ENCODE measurements at regions not wholly inside any gene's neighbourhood (a gene's known extent, or its start where the extent isn't known, plus 50 kb on each side); places are given as distances from the start of the nearest gene placed in this dataset.

DNA sequence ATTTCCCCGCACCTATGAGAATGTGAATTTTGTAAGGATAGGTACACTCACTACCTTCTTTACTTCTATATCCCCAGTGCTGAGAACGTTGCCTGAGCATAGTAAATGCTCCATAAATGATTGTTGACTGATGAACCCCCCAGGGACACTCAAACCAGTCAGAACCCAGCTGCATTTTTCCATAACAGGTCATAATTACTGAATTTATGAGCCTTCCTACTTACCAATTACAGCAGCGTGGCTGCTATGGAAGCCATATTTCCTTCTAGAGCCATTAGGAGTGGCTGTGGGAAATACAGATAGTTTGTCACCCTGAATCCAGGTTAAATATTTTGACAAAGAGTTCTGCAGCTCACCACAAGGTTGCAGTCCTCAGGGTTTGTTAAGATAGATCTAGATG is 135.0 kb downstream of the TAF11L14 start:
- Mint-ChIP-seq H3K4me3 (no peak overlapping the region), H3K4me1 (ENCODE audit: low read depth) (no peaks in the 10 kb centered on the region), H3K27ac (no peak overlapping the region), H3K9me3 (peaks cover 10% of the 10 kb centered on the region), H3K36me3 (no peaks in the 10 kb centered on the region), H3K27me3 (no peaks in the 10 kb centered on the region)
- POLR2A ChIA-PET: no interaction called here
- DNase-seq: no peak
- intact Hi-C loops (cut with micrococcal nuclease): no loop called here
- CTCF ChIA-PET: no interaction called here

DNA sequence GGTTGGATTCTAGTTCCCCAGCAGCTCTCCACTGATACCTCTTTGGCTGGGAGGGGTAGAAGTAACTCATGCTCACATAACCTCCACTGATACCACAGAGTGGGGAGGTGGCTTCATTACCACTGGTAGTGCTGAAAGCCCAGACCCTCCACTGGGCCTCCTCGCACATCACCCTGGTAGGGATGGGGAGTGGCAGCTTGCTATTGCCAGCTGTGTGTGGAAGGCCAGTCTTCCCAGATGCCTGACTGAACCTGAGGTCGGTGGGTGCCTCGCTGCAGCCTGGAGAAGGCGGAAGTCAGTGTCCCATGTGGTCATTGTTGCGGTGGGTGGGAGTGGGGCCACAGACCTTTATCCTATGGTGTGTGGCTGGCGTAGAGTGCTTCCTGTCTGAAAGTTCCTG is 138.0 kb downstream of the TAF11L14 start:
- H3K4me1 Mint-ChIP-seq (ENCODE audit: low read depth): no peaks in the 10 kb centered on the region
- intact Hi-C loops (cut with micrococcal nuclease): no loop called here
- H3K27me3 Mint-ChIP-seq: no peaks in the 10 kb centered on the region
- H3K4me3 Mint-ChIP-seq: no peak overlapping the region
- no peaks in the 10 kb centered on the region for H3K36me3 Mint-ChIP-seq
- no peak for DNase-seq
- ChIA-PET CTCF (no interaction called here), POLR2A (no interaction called here)
- no peak overlapping the region for H3K27ac Mint-ChIP-seq
- peaks cover 6% of the 10 kb centered on the region for H3K9me3 Mint-ChIP-seq

DNA sequence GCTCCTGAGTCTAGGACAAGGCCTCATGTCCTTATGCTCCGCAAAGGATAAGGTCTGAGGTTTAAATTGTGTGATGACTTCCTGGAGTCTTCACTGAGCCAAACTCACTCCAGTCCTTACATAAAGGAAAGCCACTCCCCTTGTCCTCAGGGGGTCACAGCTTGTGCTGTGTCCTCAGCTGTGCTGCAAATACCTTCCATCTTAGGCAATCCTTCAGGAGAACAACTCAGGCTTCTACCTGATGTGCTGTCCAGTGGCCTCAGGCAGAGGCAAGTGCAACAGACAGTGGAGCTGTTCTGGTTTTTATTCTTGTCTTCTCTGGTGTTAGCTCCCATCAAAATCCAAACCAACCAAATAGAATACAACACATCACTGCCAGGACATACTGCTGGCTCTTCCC is 151.5 kb downstream of the TAF11L14 start:
- intact Hi-C loops (cut with micrococcal nuclease): no loop called here
- POLR2A ChIA-PET: no interaction called here

DNA sequence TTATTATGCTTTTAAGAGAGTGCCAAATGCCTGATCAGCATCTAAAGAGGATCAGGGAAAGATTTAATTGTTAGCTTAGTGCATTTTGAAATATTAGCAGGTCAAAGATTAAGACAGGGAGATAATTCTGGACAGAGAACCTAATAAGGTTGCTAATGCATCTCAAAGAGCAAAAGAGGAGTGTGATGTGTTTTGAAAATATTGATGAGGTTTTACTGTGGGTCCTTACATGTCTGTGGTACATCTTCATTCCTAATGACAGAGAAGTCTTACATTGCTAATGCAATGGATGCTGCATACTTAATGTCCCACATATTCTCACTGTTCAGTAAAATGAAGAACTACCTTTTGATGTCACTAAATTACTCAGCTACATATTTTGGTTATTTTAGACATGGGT is 154.1 kb downstream of the TAF11L14 start:
- H3K4me1 Mint-ChIP-seq (ENCODE audit: low read depth): no peaks in the 10 kb centered on the region
- H3K36me3 Mint-ChIP-seq: no peaks in the 10 kb centered on the region
- no peak for DNase-seq
- intact Hi-C loops (cut with micrococcal nuclease): no loop called here
- H3K27me3 Mint-ChIP-seq: no peaks in the 10 kb centered on the region
- H3K9me3 Mint-ChIP-seq: peaks cover 11% of the 10 kb centered on the region
- POLR2A ChIA-PET: no interaction called here
- CTCF ChIA-PET: no interaction called here
- H3K4me3 Mint-ChIP-seq: no peak overlapping the region
- H3K27ac Mint-ChIP-seq: no peak overlapping the region

More for the DNA sequence above, 151.5 kb downstream of the TAF11L14 start:
- Mint-ChIP-seq H3K27me3 (no peaks in the 10 kb centered on the region), H3K4me1 (ENCODE audit: low read depth) (no peaks in the 10 kb centered on the region), H3K27ac (no peak overlapping the region), H3K9me3 (peaks cover 8% of the 10 kb centered on the region), H3K4me3 (no peak overlapping the region), H3K36me3 (no peaks in the 10 kb centered on the region)
- no peak for DNase-seq
- CTCF ChIA-PET: no interaction called here

DNA sequence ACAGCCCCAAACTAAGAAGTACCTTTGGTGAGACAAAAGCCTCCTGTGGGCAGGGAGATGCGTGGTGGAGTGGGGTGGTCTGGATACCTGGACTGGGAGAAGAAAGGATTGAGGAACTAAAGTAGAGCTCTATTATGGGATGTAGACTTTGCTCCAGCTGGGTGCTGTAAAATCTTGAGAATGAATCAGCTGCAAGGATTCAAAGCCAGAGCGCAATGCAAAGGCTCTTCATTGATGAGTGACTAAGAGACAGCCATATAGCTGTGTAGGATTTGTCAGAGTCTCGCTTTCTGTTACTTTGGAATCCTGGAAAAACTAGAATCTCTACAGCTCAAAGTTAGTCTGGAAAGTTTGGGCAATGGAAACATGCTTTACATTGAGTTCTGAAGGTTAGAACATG is 159.9 kb downstream of the TAF11L14 start:
- ChIA-PET POLR2A (no interaction called here), CTCF (no interaction called here)
- H3K4me3 Mint-ChIP-seq: no peak overlapping the region
- peaks cover 11% of the 10 kb centered on the region for H3K9me3 Mint-ChIP-seq
- no peak for DNase-seq
- H3K27ac Mint-ChIP-seq: no peak overlapping the region
- H3K4me1 Mint-ChIP-seq (ENCODE audit: low read depth): no peaks in the 10 kb centered on the region
- H3K36me3 Mint-ChIP-seq: no peaks in the 10 kb centered on the region
- no peaks in the 10 kb centered on the region for H3K27me3 Mint-ChIP-seq
- intact Hi-C loops (cut with micrococcal nuclease): no loop called here

DNA sequence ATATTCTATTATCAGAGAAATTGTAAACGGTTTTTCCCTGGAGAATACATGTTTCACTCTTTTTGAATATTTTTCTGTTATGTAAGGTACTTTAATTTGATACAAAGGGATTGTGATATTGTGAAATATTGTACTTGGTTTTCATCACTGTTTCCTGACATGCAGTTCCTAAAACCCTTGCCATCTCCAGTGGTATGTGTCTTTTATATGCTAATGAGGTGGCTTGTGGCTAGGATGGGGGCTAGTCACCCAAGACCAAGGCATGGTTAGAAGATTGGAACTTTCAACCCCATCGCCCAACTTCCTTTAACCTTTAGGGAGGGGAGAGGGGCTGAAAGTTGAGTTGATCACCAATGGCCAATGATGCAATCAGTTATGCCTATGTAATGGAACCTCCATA is 160.6 kb downstream of the TAF11L14 start:
- DNase-seq: no peak
- H3K27me3 Mint-ChIP-seq: no peaks in the 10 kb centered on the region
- H3K27ac Mint-ChIP-seq: no peak overlapping the region
- H3K4me1 Mint-ChIP-seq (ENCODE audit: low read depth): no peaks in the 10 kb centered on the region
- H3K9me3 Mint-ChIP-seq: peaks cover 13% of the 10 kb centered on the region
- CTCF ChIA-PET: no interaction called here
- no peaks in the 10 kb centered on the region for H3K36me3 Mint-ChIP-seq
- POLR2A ChIA-PET: no interaction called here
- no peak overlapping the region for H3K4me3 Mint-ChIP-seq
- intact Hi-C loops (cut with micrococcal nuclease): no loop called here

DNA sequence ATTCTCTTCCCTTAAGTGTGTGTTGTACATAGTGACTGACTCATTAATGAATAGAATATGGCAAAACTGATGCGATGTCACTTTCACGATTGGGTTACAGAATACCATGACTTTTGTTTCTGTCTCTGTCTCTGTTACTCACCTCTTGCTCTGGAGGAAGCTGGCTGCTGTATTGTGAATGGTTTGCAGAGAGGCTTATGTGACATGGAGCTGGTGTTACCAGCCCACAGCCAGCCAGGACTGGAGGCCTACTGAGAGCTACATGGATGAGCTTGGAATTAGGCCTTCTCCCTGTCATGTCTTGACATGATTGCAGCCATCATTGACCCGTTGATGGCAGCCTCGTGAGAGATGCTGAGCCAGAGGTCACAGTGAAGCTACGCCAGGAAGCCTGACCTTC is 161.9 kb downstream of the TAF11L14 start:
- ChIA-PET CTCF (no interaction called here), POLR2A (no interaction called here)
- DNase-seq: no peak
- no peak overlapping the region for H3K27ac Mint-ChIP-seq
- no peaks in the 10 kb centered on the region for H3K36me3 Mint-ChIP-seq
- H3K9me3 Mint-ChIP-seq: peaks cover 11% of the 10 kb centered on the region
- intact Hi-C loops (cut with micrococcal nuclease): no loop called here
- H3K4me3 Mint-ChIP-seq: no peak overlapping the region
- no peaks in the 10 kb centered on the region for H3K4me1 Mint-ChIP-seq (ENCODE audit: low read depth)
- H3K27me3 Mint-ChIP-seq: no peaks in the 10 kb centered on the region

DNA sequence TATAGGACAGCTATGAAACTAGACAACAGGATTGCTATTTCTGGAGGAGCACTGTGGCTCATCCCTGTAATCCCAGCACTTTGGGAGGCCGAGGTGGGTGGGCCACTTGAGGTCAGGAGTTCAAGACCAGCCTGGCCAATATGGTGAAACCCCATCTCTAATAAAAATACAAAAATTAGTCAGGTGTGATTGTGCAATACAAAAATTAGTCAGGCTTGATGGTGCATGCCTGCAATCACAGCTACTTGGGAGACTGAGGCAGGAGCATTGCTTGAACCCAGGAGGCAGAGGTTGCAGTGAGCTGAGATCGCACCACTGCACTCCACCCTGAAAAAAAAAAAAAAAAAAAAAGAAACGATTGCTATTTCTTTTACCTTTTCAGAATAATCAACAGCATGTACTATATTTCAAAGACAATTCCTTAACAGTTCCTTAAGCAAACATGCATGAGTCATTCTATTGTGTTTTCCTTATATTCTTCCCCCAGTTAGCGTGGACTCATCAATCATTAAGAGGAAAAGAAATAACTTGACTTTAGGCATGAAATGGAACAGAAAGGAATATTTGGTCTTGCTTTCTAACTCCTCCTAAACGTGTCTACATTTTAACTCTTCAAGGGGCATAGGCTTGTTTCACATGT is 162.6 kb downstream of the TAF11L14 start:
- Mint-ChIP-seq H3K9me3 (peaks cover 11% of the 10 kb centered on the region), H3K27me3 (no peaks in the 10 kb centered on the region), H3K27ac (no peak overlapping the region), H3K4me3 (no peak overlapping the region), H3K36me3 (no peaks in the 10 kb centered on the region), H3K4me1 (ENCODE audit: low read depth) (no peaks in the 10 kb centered on the region)
- ChIA-PET CTCF (no interaction called here), POLR2A (no interaction called here)
- no peak for DNase-seq
- intact Hi-C loops (cut with micrococcal nuclease): no loop called here

DNA sequence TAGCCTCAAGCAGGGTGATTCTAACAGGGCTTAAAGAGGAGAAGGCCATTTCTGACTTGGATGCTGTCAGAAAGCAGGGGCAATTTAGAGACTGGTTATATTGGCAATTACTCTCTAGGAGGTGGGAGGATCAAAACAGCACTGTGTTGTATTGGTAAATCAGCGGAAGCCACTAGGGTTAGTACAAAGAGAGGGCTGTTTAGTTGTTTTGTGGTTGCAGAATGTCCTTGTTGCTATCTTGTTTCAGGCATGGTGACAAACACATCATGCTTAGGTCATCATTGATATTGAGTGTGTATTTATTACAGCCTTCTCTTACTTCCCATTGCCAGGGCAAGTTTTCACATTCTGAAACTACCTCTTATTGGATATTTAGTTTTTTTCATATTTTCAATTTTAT is 165.3 kb downstream of the TAF11L14 start:
- no peak overlapping the region for H3K27ac Mint-ChIP-seq
- POLR2A ChIA-PET: no interaction called here
- CTCF ChIA-PET: no interaction called here
- no peak overlapping the region for H3K4me3 Mint-ChIP-seq
- no peaks in the 10 kb centered on the region for H3K4me1 Mint-ChIP-seq (ENCODE audit: low read depth)
- peaks cover 4% of the 10 kb centered on the region for H3K9me3 Mint-ChIP-seq
- no peaks in the 10 kb centered on the region for H3K36me3 Mint-ChIP-seq
- intact Hi-C loops (cut with micrococcal nuclease): no loop called here
- H3K27me3 Mint-ChIP-seq: no peaks in the 10 kb centered on the region
- no peak for DNase-seq

DNA sequence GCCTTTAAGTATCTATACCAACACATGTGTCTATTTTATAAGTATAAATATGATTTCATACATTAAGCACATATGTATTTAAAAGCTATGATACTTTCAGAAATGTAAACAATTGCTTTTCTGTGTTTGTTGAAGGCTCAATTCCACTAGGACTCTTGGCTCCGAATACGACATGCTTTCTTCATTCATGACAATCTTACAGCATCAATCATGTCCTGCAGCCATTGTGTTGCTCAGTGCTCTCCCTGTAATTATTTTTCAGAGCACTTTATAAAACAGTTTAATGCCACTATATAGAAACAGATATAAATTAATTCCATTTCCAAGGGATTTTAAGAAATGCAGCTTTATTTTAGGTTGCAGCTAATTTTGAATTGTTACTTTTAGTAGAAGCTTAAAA is 167.3 kb downstream of the TAF11L14 start:
- Mint-ChIP-seq H3K9me3 (peaks cover 6% of the 10 kb centered on the region), H3K27me3 (no peaks in the 10 kb centered on the region), H3K36me3 (no peaks in the 10 kb centered on the region), H3K4me3 (no peak overlapping the region), H3K27ac (no peak overlapping the region), H3K4me1 (ENCODE audit: low read depth) (no peaks in the 10 kb centered on the region)
- intact Hi-C loops (cut with micrococcal nuclease): no loop called here
- POLR2A ChIA-PET: no interaction called here
- DNase-seq: no peak
- CTCF ChIA-PET: no interaction called here

DNA sequence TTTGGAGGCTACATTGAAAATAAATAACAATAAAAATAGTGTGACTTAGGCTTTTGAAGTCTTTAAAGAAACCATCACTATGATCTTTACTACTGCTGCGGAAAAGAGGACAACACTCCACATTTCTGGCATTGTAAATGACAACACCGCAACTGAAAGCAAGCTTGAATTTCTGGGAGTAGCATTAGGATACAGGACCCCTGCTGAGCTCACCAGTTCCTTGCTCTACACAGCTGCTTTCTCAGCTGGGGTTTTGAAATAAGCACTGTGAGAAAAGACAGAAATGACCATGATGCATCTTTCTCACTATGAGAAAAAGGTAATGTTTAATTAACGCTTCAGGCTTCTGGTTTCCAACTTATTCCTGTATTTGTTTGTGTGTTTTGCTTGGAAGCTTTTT is 168.0 kb downstream of the TAF11L14 start:
- DNase-seq: no peak
- H3K36me3 Mint-ChIP-seq: no peaks in the 10 kb centered on the region
- no peak overlapping the region for H3K27ac Mint-ChIP-seq
- intact Hi-C loops (cut with micrococcal nuclease): no loop called here
- no peaks in the 10 kb centered on the region for H3K27me3 Mint-ChIP-seq
- H3K4me1 Mint-ChIP-seq (ENCODE audit: low read depth): no peaks in the 10 kb centered on the region
- H3K9me3 Mint-ChIP-seq: peaks cover 6% of the 10 kb centered on the region
- H3K4me3 Mint-ChIP-seq: no peak overlapping the region
- CTCF ChIA-PET: no interaction called here
- POLR2A ChIA-PET: no interaction called here

DNA sequence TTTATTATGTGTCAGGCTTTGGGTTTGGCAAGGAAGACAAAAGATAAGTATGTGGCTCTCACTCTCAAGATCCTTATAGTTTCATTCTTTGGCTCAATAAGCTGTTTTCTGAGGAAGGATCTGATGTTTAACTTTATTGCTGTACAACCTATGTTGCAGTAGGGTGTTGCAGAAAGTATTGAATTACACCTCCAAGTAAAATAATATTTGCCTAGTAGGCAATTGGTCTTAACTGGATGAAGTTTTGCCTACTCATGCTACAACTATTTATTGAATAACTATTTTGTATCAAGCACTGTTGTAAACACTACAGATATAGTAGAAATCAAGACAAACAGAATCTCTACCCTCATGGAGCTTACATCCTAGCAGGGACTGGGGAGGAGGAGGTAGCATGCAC is 169.7 kb downstream of the TAF11L14 start:
- intact Hi-C loops (cut with micrococcal nuclease): no loop called here
- ChIA-PET POLR2A (no interaction called here), CTCF (no interaction called here)
- H3K9me3 Mint-ChIP-seq: peaks cover 6% of the 10 kb centered on the region
- no peaks in the 10 kb centered on the region for H3K4me1 Mint-ChIP-seq (ENCODE audit: low read depth)
- no peaks in the 10 kb centered on the region for H3K27me3 Mint-ChIP-seq
- H3K4me3 Mint-ChIP-seq: no peak overlapping the region
- no peaks in the 10 kb centered on the region for H3K36me3 Mint-ChIP-seq
- H3K27ac Mint-ChIP-seq: no peak overlapping the region
- DNase-seq: no peak

DNA sequence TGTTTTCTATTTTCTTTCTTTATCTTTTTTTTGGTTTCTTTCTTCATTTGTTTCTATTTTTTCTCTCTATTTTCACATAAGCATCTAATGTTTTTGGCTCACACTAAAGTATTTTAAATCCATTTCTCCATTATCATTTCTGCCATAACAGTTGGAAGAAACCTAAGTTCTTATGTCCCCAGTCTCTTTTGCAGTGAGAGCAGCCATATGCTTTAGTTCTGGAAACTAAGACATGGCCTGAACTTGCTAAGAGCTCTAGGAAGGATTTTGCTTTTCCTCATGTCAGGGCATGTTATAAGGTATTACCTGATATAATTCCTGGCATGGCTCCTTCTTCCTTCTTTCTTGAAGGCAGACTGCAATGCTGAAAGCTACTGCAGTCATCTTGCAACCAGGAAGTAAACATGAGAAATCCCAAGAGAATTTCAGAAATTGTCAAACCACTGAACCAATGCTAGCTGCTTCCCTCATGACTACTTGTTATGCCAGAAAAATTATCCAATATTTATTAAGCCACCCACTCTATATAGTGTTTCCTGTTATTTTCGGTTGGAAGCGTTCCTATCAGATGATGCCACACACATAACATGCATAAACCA is 171.1 kb downstream of the TAF11L14 start:
- H3K4me1 Mint-ChIP-seq (ENCODE audit: low read depth): no peaks in the 10 kb centered on the region
- H3K27ac Mint-ChIP-seq: no peak overlapping the region
- intact Hi-C loops (cut with micrococcal nuclease): no loop called here
- ChIA-PET POLR2A (no interaction called here), CTCF (no interaction called here)
- DNase-seq: no peak
- H3K4me3 Mint-ChIP-seq: no peak overlapping the region
- H3K27me3 Mint-ChIP-seq: no peaks in the 10 kb centered on the region
- H3K9me3 Mint-ChIP-seq: peaks cover 6% of the 10 kb centered on the region
- H3K36me3 Mint-ChIP-seq: no peaks in the 10 kb centered on the region

All from activated CD4-positive, alpha-beta memory T cell treated with anti-CD3 and anti-CD28 coated beads for 36 hours (primary cell).